GM12878 (cell line): ENCODE measurements at regions not wholly inside any gene's neighbourhood (a gene's known extent, or its start where the extent isn't known, plus 50 kb on each side); places are given as distances from the start of the nearest gene placed in this dataset.

Experiments
- ATAC-seq: fragments of 200-7000 bp; cut with Tn5 transposase; 3 replicates; pipeline ENCODE4 v1.9.1; 2020; ENCODE audit warnings: mild to moderate bottlenecking, moderate library complexity
- BruUV-seq: library from RNA; stranded (reverse); fragments of 400-500 nt; replicated peaks from 2 replicates; lab custom pipeline; 2021; lab: Mats Ljungman, UMichigan
- CTCF ChIA-PET: fragments of 300-600 bp; sonication (Branson Sonifier 250); formaldehyde crosslinking; extraction: SDS; loops from one replicate; lab custom pipeline; 2021; ENCODE audit warnings: inconsistent platforms; lab: Yijun Ruan, JAX
- POLR2A ChIA-PET: fragments of 350-600 bp; formaldehyde crosslinking; extraction: SDS; loops from one replicate; lab custom pipeline; 2021; ENCODE audit warnings: inconsistent platforms; lab: Charles Lee
- RAD21 ChIA-PET: fragments of 300-600 bp; sonication (Branson Sonifier 250); formaldehyde crosslinking; loops from one replicate; lab custom pipeline; 2023; ENCODE audit warnings: antibody characterized with exemption; ENCODE audit not compliant: unreplicated experiment; lab: Charles Lee
- SMC1A ChIA-PET: fragments of 300-600 bp; sonication (Branson Sonifier 250); formaldehyde crosslinking; loops from one replicate; lab custom pipeline; 2023; ENCODE audit not compliant: unreplicated experiment, uncharacterized antibody; lab: Charles Lee
- DNase-seq: peaks from one replicate; pipeline ENCODE4 v3.0.0-alpha.2; 2011; ENCODE audit warnings: low read depth, low spot score
- FAIRE-seq: peaks from 3 replicates; lab custom pipeline; 2011; peaks lifted over from hg19 to GRCh38; lab: Jason Lieb, UNC
- H2AFZ ChIP-seq: 2 replicates; pipeline ENCODE4 v1.6.0; 2011; ENCODE audit warnings: low read depth, low read length, control low read depth; ENCODE audit not compliant: control insufficient read depth
- H3K27ac ChIP-seq: 2 replicates; pipeline ENCODE4 v1.5.1; 2011; ENCODE audit warnings: control low read depth; ENCODE audit not compliant: control insufficient read depth, insufficient read depth
- H3K27me3 ChIP-seq, 2 experiments: replicated peaks in 1 of 2; 2 replicates each; pipeline versions ENCODE4 v1.6.0 to v1.6.1; 2011; ENCODE audit warnings: low read length in 1 of 2; ENCODE audit not compliant: control insufficient read depth in 2 of 2, insufficient read depth in 2 of 2
- H3K36me3 ChIP-seq, 2 experiments: 2 replicates each; pipeline ENCODE4 v1.5.1; 2011; ENCODE audit warnings: low read length in 1 of 2; ENCODE audit not compliant: control insufficient read depth in 2 of 2, insufficient read depth in 2 of 2
- H3K4me1 ChIP-seq: 2 replicates; pipeline ENCODE4 v1.6.1; 2011; ENCODE audit warnings: mild to moderate bottlenecking, low read length, moderate library complexity, mixed read lengths; ENCODE audit not compliant: control insufficient read depth, insufficient read depth
- H3K4me2 ChIP-seq: 2 replicates; pipeline ENCODE4 v1.6.0; 2011; ENCODE audit warnings: control low read depth; ENCODE audit not compliant: control insufficient read depth, insufficient read depth
- H3K4me3 ChIP-seq: fragments of 200-600 bp; sonication (generic); 2 replicates; pipeline ENCODE4 v1.5.1; 2016
- H3K79me2 ChIP-seq: 2 replicates; pipeline ENCODE4 v1.6.0; 2011; ENCODE audit warnings: low read length; ENCODE audit not compliant: control insufficient read depth, insufficient read depth
- H3K9ac ChIP-seq: 2 replicates; pipeline ENCODE4 v1.8.0; 2011; ENCODE audit warnings: low read length, control low read depth, mixed read lengths; ENCODE audit not compliant: control insufficient read depth, insufficient read depth
- H3K9me3 ChIP-seq: replicated peaks from 3 replicates; pipeline ENCODE4 v1.5.1; 2011; ENCODE audit warnings: mild to moderate bottlenecking, low read length; ENCODE audit not compliant: control insufficient read depth, insufficient read depth
- H4K20me1 ChIP-seq: 2 replicates; pipeline ENCODE4 v1.6.0; 2011; ENCODE audit not compliant: control insufficient read depth, insufficient read depth
- CHD4 ChIP-seq: fragments of 200-600 bp; sonication (generic); IDR thresholded peaks from 2 replicates; pipeline ENCODE4 v1.6.1; 2016; ENCODE audit warnings: mild to moderate bottlenecking
- CUX1 ChIP-seq: IDR thresholded peaks from 2 replicates; pipeline ENCODE4 v1.6.1; 2012; ENCODE audit warnings: improper control_type of control experiment, low read depth, low read length; ENCODE audit not compliant: insufficient replicate concordance
- HDAC2 ChIP-seq: fragments of 200-600 bp; sonication (generic); IDR thresholded peaks from 2 replicates; pipeline ENCODE4 v1.6.1; 2017
- PAX8 ChIP-seq: fragments of 450-650 bp; IDR thresholded peaks from 2 replicates; pipeline ENCODE4 v1.6.1; 2017; ENCODE audit warnings: mild to moderate bottlenecking, moderate library complexity
- POLR2AphosphoS2 ChIP-seq: IDR thresholded peaks from 2 replicates; pipeline ENCODE4 v1.6.1; 2011; ENCODE audit warnings: low read depth, mild to moderate bottlenecking, low read length, improper control_type of control experiment, moderate library complexity
- TCF12 ChIP-seq: IDR thresholded peaks from 2 replicates; pipeline ENCODE4 v1.6.1; 2011; ENCODE audit warnings: low read depth, mild to moderate bottlenecking, low read length
- WGBS: methylation state at CpG from one replicate; pipeline ENCODE4 v1.1.6; 2016; ENCODE audit warnings: low lambda C conversion rate; ENCODE audit not compliant: insufficient replicate concordance, insufficient coverage; ENCODE audit errors: missing lambda C conversion rate; 5-methylcytosine and 5-hydroxymethylcytosine counted together
- in situ Hi-C: fragments of 300-500 bp; cut with MboI; formaldehyde crosslinking; loops from 9 replicates; pipeline ENCODE4 v1.14.3; 2018; ENCODE audit warnings: mixed read lengths
- intact Hi-C: fragments of 100-400 bp; cut with micrococcal nuclease; formaldehyde crosslinking; loops from one replicate; pipeline ENCODE4 v1.14.2; 2022; ENCODE audit not compliant: unreplicated experiment

- CTCF ChIA-PET, result interaction anchor here (0.6 to 3.4 kb wide), 3 partner anchors 9 to 277 kb away, joined by 3 to 8 read pairs (median 5); no protein-coding TSS in a partner anchor
- in situ Hi-C loops, result no loop called here
Observed at GRCh38 chr7:106185719-106186118, 73.6 kb upstream of the SYPL1 start.

More at GRCh38 chr7:106185719-106186118, 73.6 kb upstream of the SYPL1 start:
- 47% methylated on average over 3 of the region's 3 CpGs for WGBS
- TF ChIP-seq TCF12, result no peak
- TF ChIP-seq CUX1, result no peak
- no peak for TF ChIP-seq HDAC2
- TF ChIP-seq CHD4, result no peak
- no peak for TF ChIP-seq POLR2AphosphoS2
- no peak for TF ChIP-seq PAX8
- DNase-seq (no peak), ATAC-seq (no peak), FAIRE-seq (no peak)
- BruUV-seq, result no TSS peak
- intact Hi-C loops, result no loop called here
- Histone ChIP-seq H3K4me1 (peaks cover under 1% of the 10 kb centered on the region), H3K36me3 (no peaks in the 10 kb centered on the region), H3K9me3 (no peaks in the 10 kb centered on the region; the same call in 2 of the 3 replicates), H3K27ac (no peak overlapping the region), H3K4me2 (no peak overlapping the region), H3K79me2 (no peaks in the 10 kb centered on the region), H3K27me3 (no peaks in the 10 kb centered on the region), H3K9ac (no peak overlapping the region), H2AFZ (no peak overlapping the region), H3K4me3 (no peak overlapping the region), H4K20me1 (no peaks in the 10 kb centered on the region)
- SMC1A ChIA-PET, result interaction anchor here (0.9 to 3.3 kb wide), 4 partner anchors 9 to 277 kb away, joined by 3 to 11 read pairs (median 4); no protein-coding TSS in a partner anchor
- POLR2A ChIA-PET, result interaction anchor here (0.7 kb wide), 1 partner anchor 99 kb away, joined by 3 read pairs; the partner anchor contains the start of gene NAMPT
- RAD21 ChIA-PET, result interaction anchor here (1.8 kb wide), 1 partner anchor 277 kb away, joined by 6 read pairs; no protein-coding TSS in a partner anchor
